IPS DF 19.7 (cell line): ENCODE measurements at regions not wholly inside any gene's neighbourhood (a gene's known extent, or its start where the extent isn't known, plus 50 kb on each side); places are given as distances from the start of the nearest gene placed in this dataset.
"Not testable (repeated sequence)": the region's sequence is repeated elsewhere in the genome, so short reads cannot be mapped to it uniquely, and the experiment has no call there.

Source experiments
- DNase-seq: peaks from one replicate; pipeline ENCODE4 v3.0.0-alpha.2; 2013; ENCODE audit warnings: low read depth, low spot score

DNA sequence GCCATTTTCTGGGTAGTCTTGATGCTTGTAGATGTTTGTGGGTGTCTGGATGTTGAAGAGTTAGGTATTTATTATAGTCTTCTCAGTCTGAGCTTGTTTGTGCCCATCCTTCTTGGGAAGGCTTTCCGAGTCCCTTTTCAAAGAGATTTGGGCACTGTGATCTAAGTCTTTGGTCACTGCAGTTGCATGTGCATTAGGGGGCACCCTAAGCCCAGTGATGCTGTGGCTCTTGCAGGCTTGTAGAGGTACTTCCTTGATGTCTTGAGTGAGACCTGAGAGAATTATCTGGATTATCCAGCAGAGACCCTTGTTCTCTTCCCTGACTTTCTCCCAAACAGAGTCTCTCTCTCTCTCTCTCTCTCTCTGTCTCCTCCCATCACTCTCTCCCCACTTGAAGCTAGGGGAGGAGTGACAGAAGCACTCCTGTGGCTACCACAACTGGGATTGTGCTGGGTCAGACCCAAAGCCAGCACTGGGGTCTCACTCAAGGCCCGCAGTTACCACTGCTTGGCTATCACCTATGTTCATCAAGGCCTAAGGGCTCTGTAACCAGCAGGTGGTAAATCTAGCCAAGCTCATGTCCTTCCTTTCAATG, 68.5 kb downstream of the TMCO5A start:
- peak; percentile 57 for DNase-seq

DNA sequence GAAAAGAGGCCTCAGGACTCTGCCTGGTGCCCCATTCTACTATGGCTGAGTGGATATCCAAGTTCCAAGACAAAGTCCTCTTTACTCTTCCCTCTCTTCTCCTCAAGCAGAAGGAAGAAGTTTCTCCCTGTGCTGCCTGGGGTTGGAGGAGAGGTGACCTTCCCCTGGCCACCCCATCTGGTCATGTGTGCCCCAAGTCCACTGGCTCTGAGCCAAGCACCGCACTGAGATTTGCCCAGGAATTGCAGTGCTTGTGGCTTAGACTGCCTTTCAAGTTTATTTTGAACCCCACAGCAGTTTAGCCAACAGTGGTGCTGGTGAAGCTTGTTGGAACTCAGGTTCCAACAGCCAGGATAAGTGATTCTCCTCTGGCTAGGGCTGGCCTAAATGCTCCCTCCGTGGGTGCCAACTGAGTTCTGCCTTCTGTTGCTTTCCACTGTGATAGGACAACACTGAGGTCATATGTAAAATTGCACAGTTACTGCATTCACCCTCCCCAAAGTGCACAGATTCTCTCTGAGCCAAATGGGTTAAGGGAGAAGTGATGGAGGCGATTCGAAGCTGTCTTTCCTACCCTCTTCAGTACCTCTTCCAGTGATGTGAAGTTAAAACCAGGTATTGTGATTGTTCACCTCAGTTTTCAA, 69.9 kb downstream of the TMCO5A start:
- no peak for DNase-seq

DNA sequence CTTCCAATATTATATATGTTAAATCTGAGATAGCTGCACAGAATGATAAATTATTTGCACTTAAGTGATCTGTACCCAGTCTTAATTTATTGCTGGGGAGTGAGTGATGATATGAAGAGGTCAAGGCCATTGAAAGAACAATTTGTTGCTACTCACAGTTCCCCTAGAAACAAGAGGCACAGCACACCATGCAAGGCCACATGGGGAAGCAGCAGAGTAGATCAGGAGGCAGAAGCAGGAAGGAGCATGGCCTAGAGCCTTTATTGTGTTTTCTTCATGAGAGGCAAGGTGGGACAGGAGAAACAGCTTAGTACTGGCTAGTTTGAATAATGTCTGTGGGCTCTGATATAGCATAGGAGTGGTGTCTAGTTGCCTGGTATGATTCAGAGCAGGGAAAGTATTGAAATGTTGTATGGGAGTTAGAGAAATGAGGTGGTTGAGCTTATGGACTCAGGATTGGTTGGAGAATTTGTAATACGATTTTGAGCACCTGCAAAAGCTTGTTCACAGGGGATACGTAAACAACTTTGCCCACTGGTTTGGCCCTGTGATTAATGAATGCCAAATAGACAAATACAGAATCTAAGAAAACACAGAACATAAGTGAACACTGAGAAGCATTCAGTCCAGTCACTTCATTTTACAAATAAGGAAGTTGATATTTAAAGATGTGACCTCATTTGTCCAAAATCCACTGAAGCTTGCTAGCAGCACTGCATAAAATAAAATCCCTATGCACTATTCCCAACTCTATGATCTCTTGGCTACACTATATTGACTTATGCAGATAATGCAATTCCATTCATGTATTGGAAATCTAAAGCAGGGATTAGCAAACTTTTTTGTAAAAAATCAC, 71.7 kb downstream of the TMCO5A start:
- DNase-seq: no peak

DNA sequence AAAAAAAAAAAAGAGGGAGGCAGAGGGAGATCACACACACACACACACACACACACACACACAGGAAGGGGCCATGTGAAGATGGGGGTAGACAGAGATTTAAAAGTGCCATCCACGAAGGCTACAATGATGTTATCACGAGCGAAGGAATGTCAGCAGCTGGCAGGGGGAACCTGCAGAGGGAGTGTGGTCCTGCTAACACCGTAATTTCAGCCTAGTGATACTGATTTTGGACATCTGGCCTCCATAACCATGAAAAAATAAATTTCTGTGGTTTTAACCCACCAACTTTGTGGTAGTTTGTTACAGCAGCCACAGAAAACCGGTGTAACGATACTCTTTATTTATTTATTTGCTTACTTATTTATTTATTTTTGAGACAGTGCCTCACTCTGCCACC, 76.0 kb downstream of the TMCO5A start:
- DNase-seq: no peak

DNA sequence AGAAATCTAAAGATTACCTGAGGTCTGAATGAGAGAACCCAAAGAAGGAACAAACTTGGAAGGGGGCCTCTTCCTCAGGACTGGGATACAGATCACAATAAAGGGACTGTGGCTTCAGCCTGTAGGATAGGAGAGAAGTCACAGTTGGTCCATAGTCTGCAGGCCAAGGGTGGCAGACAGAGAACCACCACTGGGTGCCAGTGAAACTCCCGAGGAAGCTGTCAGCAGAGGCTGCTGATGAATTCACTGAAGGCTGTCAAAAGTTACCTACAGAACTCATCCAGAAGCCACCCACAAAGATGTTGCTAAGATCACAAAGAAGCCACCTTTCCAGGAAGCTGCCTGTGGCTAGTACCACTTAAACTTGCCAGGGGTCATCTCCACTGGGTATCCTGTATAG, 78.5 kb downstream of the TMCO5A start:
- no peak for DNase-seq

DNA sequence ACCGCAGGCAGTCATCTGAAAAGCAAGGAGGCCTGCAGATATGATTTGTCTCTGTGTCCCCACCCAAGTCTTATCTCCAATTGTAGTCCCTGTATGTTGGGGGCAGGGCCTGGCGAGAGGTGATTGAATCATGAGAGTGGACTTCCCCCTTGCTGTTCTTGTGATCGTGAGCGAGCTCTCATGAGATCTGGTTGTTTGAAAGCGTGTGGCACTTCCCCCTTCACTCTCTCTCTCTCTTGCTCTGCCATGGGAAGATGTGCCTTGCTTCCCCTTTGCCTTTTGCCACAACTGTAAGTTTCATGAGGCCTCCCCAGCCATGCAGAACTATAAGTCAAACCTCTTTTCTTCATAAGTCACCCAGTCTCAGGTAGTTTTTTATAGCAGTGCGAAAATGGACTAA, 83.3 kb downstream of the TMCO5A start:
- DNase-seq: no peak

- DNase-seq: no peak
These were observed 84.6 kb downstream of the TMCO5A start for GRCh38 chr15:38019066-38019465.

DNA sequence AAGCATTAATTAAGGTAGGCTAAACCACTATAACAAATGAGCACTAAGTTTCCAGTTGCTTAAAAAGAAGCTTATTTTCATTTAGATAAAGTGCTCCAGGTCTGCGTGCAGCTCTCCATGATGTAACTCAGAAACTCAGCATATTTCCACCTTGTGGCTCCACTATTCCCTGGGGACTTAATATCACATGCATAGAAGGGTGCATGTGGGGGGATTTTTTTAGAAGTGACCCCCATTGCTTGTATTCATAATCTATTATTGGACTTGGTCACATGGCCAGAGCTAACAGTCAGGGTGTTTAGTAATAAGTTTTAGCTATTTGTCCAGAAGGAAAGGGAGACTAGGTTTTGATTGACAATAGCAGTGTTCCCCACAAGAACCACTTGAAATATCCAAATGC, 86.8 kb downstream of the TMCO5A start:
- no peak for DNase-seq

DNA sequence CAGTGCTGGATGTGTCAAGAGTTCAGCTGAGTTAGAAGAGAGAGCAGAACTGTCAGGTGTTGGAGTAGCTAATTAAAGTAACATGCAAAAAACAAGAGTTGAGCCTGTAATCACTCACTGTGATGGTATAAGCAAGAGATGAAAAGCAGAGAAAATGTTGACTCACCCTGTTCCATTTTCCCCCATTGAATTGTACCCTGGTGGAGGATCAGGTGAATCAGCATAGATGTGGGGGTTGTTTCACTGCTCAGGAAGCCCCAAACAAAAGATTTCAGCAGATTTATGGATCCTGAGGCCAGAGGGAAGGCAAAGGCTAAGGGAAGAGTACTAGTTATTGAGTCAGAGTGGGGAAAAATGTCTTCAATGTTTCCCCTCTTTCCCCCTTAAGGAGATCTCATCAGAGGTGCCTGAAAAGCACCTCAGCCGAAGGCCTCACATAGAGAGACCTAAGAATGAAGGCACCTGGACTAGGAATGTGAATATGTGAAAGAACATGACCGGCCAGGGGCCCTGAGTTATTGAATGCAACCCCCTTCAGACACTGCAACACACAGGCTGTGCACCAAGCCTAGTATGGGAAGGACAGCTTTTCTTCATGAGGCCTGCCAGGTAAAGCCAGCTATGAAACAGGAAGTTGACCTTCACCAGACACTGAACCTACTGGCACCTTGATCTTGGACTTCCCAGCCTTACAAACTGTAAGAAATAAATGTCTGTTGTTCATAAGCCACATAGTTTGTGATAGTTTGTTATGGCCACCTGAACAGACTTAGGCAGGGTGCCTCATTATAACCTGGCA, 90.1 kb downstream of the TMCO5A start:
- DNase-seq: no peak

- not testable (repeated sequence) for DNase-seq
These were observed 91.2 kb downstream of the TMCO5A start for GRCh38 chr15:38025656-38026055.

DNA sequence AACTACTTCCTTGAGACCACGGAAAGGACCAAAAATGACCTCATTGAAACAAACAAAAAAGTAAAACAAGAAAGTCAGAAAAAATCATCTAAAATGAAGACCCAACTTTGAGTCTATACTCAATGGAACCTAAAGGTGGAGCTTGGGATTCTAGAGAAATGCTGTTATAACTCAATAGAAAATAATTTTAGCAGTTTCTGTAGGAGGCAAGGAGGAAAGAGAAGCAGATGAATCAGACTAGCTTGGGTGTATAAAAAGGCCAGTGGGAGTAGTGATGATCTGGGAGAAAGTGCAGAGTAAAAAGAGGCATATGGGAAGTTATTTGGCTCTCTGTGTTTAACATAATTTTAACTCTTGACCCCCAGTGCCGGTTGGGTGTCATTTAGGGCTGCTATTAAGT, 94.4 kb downstream of the TMCO5A start:
- no peak for DNase-seq

DNA sequence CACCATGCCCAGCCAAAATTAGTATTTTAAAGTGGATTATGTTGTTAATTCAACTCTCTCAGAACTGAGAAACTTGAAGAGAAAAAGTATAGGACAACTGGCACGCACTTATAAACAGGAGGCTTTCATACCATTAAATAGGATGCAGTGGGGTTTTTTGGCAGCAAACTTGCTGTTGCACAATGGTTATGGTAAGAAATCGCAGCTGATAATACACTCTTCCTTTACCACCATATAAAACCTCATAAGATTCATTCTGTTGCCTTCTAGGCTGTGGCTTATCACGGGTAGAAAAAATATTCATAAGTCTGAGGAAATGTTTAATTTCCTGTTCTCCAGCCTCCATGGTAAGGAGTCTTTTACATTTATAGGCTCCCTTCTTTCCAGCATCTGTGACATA, 95.3 kb downstream of the TMCO5A start:
- no peak for DNase-seq

GRCh38 chr15:38030609-38031008, 96.2 kb downstream of the TMCO5A start:
- no peak for DNase-seq

GRCh38 chr15:38035701-38036100, 101.3 kb downstream of the TMCO5A start:
- DNase-seq: no peak

DNA sequence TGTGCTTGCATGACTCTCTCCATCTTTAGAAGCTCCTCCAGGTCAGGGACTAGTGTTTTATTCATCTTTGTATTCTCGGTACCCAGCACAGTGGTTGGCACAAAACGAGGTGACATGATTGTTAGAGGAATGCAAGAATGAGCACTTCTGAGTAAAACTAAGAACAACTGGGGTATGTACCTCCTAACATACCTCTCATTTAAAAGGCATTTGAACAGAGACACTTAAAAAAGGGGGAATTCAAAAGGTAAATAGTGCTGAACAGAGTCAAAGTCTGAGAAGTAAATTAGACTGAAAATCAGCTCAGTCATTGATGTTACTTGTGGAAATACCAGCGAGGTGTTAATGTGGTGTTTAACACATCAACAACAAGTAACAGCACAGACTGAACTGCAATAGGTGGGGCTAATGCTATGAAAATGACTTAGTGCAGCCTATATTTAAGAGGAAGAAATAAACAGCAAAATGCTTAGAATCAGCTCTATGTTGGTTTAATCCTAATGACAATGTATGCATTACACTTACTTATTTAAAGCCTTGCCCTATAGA, 102.4 kb downstream of the TMCO5A start:
- DNase-seq: no peak

DNA sequence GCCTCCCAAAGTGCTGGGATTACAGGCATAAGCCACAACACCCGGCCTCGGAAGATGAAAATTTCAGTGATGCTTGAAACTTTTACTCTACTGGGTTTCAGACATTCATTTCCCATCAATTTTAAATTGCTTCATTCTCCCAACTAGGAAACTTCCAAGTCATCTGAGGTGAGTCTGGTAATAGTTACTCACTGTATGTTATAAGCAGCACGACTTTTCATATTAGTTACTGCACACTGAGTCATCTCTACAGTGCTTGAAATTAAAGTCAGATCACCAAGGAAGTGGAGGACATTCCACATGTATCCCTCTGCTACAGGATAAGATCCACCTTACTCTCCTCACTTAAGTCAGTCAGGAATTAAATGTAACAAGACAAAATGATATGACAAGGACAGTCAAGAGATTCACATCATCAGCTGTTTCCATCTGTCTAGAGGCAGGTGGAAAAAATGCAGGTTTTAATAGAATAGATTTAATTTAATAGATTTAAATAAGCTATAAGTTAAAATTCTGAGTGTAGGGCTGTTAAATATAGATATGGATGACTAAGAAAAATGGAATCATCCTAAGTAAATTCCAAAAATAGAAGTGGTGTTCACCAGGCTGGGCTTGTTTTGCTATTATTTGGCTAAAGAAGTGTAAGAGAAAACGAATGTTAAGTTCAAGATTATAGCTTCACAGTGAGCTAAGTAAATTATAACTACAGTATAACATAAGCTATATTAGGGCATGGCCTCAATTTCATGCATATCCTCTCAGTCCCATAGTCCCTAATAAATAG, 104.4 kb downstream of the TMCO5A start:
- no peak for DNase-seq

DNA sequence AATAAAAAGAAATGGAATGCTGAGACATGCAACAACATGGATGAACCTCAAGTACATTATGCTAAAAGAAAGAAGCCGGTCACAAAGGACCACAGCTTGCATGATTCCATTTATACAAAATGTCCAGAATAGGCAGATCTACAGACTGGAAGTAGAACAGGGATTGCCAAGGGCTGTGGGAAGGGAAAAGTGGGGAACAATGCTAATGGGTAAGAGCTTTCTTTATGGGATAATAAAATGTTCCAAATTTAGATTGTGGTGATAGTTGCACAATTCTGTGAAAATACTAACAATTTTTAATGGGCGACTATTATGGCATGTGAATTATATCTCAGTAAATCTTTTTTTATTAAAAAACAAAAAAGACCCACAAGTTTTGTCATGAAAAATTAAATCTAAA, 106.2 kb downstream of the TMCO5A start:
- DNase-seq: no peak

- no peak for DNase-seq
These were observed 107.1 kb downstream of the TMCO5A start for GRCh38 chr15:38041576-38041975.

GRCh38 chr15:38042211-38042610, 107.8 kb downstream of the TMCO5A start:
- DNase-seq: no peak

DNA sequence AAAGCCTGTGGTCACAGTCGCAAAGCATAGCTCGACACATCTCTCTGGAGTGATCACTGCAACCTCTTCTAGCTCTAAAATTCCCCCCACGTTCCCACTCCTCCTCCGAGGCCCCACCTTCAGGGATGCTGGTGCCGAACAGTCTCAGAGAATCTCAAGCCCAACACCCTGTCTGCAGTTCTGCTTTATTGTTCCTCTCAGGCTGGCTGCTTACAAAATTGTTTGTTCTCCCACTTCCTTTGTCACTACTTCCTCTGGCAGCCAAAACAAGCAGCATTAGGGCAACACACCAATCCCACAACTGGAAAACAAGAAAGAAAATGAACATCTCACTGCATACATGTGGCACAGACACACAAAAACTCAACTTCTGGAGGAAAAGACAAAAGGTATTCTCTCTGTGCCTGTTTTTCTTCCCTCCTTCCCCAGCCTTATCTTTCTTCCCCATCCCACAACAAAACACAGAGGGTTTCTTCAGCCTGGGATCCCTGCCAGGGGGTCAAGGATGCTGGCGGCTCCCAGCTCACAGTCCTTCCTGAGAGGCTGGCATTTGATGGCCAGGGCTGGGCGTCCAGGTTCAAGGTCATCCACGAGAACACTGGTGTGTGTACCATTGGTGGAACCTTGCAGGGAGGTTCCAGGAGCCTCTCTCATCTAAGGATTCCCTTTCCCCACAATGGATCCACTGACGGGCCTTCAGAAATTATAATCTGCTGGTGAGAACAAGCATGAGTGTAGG, 108.4 kb downstream of the TMCO5A start:
- no peak for DNase-seq
